ENCODE measurements at regions not wholly inside any gene's neighbourhood (a gene's known extent, or its start where the extent isn't known, plus 50 kb on each side); places are given as distances from the start of the nearest gene placed in this dataset.

GRCh38 chr5:144032375-144032774 is 138.1 kb downstream of the YIPF5 start:
- no peak for TF ChIP-seq CTCF (IDR thresholded peaks at IDR 0.05)
- no peak for TF ChIP-seq ZFX (IDR thresholded peaks at IDR 0.05; ENCODE audit: borderline replicate concordance)

Measured in 22Rv1 (cell line).